Limb (tissue), 2 donors: ENCODE measurements at regions not wholly inside any gene's neighbourhood (a gene's known extent, or its start where the extent isn't known, plus 50 kb on each side); places are given as distances from the start of the nearest gene placed in this dataset.
"Not testable (repeated sequence)": the region's sequence is repeated elsewhere in the genome, so short reads cannot be mapped to it uniquely, and the experiment has no call there.

Experiments used
- DNase-seq, 2 donors: peaks; one replicate each; pipeline ENCODE4 v3.0.0-alpha.2; 2016; ENCODE audit errors: extremely low spot score in 2 of 2

- DNase-seq, result no peak
Measured at GRCh38 chr12:13358391-13358905, 161.9 kb downstream of the EMP1 start.

- DNase-seq, result no peak
Measured at GRCh38 chr12:13350946-13351345, 154.4 kb downstream of the EMP1 start.

DNA sequence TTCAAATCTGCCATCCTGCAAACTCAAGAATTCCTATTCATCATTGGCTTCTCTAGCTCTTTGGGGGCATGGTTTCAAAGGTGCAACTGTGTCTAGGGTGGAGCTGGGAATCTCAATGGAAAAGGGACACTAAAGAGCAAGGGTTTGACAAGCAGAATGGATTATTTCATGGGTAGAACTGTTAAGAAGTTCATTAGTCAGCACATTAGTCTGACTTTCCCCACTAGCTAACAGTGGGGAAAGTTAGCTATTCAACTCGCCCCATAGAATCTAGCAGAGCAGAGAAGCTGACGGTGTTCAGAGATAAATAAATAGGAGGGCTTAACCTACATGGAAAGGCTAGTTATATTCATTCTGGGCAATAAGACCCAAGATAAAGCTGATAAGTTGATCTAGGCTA lies 153.9 kb downstream of the EMP1 start:
- DNase-seq, result no peak

DNA sequence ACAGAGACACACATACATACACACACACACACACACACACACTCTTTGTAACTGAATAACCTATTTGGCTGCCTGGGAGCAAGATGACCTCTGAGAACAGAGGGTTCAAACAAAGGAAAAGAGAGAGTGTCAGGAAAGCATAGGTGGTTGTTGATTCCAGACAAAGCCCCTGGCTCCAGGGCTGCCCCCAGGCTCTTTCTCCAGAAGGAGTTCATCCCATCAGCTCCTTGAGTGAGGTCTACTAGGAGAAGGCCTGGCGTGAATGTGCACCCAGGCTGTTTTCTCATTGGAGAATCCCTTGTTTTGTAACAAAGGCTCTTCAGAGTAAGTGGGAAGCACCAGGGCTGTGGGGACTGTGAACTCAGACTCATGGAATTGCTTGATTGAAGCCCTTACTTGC lies 151.9 kb downstream of the EMP1 start:
- DNase-seq, result no peak

- peak in 1 of 2 donors; percentile 13 for DNase-seq
Measured at GRCh38 chr12:13347241-13348043, 150.9 kb downstream of the EMP1 start.

DNA sequence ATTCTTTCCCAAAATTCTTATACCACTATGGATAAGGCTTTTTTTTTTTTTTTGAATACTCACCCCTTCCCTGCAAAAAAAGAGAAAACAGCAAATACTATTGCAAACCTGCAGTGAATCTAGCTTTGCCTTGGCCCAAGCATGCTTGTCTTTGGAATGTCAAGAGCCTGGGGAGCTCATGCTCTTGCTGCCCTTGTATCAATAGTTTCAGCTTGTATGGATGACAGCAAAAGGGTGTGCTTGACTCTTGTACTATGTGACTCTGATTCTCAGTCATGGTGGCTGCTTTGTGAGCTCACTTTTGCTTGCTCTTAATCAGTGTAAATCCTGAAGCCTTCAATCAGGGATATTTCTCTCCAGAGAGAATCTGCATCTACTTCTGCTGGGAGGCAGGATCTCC lies 149.2 kb downstream of the EMP1 start:
- DNase-seq, result no peak

DNA sequence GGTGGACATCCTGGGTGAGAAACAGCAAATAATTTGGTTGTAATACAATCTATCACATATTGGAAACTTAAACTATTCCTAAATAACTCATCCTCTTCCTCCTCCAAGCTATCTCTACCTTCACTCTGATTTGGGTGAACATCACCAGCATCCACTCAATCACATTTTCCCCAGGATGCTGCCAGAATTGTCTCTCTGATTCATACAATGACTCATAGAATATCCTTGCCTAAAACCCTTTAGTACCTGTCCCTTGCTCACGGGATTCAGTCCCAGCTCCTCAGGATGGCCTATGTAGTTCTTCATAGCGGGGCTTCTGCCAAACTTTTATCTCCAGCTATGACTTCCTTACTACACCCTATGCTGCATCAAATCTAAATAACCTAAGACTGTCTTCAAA lies 146.8 kb downstream of the EMP1 start:
- DNase-seq, result no peak

DNA sequence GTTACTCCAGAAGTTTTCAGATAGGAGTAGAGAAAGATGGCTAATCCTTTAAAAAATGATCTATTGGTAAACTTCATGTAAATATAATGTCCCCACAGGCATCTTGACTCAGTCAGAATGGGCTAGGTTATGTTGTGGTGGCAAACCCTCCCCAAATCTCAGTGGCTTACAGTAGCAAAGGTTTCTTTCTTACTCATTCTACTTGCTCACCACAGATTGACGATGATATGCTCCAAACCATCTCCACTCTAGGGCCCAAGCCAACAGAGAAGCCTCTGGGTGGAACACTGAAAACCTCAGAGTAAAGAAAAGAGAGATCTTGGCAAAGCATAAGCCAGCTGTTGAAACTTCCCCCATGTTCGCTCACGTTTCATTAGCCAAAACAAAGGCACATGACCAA lies 146.4 kb downstream of the EMP1 start:
- DNase-seq, result no peak

DNA sequence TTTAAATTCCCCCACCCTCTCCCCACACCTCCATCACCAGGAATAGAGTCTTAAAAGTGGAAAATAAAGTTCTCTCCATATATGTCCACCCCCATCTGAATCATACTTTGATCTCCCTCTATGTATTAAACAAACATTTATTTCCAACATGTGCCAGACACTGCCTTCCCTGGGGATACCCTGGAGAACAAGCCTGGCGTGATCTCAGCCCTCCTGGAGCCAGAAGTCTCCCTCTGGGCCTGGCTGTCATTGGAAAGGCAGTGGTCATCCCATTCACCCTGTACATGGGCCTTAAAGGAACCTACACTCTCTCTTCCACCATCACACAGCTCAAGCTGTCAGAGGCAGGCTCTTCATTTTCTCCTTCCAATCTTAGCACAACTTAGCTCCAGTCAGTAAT lies 143.6 kb downstream of the EMP1 start:
- no peak for DNase-seq

DNA sequence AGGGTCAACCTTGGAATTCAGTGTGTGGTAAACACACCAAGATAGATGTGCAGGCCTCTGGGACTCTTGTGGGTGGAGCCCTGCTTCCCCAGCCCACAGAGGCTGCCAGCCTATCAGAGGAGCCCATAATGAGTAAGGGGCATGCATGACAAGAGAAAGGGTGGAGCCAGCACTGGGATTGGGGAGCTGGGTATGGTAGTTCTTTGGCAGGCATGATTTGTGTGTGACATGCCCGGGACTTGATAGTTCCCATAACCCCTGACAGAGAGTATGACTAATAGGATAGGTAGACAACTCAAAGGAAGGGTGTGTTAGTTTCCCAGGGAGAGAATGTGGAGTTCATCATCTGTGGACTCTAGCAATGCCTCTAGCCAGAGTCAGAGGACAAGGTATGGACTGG lies 143.0 kb downstream of the EMP1 start:
- no peak for DNase-seq

GRCh38 chr12:13339091-13339490 lies 142.6 kb downstream of the EMP1 start:
- DNase-seq, result no peak

DNA sequence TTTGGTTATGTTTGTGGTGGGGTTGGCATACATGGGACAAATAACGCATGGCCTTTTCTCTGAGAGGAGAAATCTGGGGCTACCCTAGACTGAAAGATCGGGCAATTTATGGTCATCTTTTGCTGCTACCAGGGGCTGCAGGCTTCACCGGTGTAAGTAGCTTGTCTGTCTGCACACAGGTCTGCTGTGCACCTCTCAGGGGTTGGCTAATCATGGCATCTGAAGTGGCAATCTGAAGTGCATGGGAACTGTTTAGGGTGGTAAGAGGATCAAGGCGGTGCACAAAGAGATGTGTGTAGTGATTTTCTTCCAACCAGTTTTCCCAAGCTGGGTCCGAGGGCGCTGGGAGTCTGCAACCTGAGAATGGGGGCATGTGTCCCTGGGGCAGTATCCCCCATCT lies 141.3 kb downstream of the EMP1 start:
- DNase-seq, result no peak

GRCh38 chr12:13336216-13336615 lies 139.7 kb downstream of the EMP1 start:
- no peak for DNase-seq

DNA sequence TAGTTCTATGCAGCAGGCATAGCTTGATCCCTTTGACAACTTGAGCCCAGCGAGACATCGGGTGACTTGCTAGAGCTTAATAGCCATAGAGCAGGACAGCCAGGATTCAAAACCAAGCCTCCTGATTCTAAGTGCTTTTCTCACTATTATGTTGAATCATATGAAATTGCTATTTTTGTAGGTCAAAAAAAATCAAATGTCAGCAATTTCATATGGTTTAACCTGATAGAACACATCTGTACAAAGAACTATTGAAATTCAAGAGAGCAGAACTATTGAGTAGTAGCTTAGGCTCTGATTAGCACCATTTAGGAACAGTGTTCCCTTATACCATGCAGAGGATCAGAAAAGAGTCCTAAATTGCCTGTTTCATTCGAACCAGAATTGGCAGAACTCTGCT lies 132.0 kb downstream of the EMP1 start:
- no peak for DNase-seq

- DNase-seq, result no peak
Measured at GRCh38 chr12:13326076-13326475, 129.6 kb downstream of the EMP1 start.

- not testable (repeated sequence) for DNase-seq
Measured at GRCh38 chr12:13325037-13325436, 128.5 kb downstream of the EMP1 start.

DNA sequence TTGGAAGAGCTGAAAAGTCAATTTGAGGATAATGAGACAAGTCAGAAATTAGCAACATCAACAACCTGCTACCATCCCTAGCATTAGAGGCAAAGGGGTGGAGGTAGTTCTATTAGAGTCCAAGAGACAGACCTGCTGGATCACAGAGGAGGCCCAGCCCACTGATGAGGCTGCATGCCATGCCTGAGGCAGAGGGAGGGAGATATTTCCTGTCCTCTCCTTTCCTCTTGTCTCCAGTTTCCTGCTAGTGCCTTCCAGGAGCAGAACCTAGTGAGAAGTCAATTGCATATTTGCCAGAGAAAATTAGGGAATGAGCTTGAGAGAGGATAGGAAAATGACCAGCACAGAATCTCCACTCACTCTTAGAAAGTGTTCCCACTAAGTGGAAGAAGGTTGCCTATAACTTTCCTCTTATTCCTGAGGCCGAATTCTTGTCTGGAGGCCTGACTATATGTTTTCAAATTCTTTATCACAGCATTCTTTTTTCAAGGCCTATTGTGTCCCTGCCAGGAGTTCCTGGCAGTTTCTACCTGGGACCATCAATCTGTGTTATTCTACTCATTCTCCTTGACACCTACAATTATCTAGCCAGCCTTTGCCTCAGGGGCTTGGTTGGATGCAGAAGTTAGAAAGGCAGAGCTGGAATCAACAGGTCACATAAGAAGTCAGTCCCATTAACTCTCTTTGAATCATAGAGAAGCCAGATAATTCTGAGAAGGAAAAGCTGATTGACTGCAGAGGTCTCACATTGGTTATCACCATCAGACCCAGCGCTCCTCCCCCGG lies 121.9 kb downstream of the EMP1 start:
- no peak for DNase-seq

DNA sequence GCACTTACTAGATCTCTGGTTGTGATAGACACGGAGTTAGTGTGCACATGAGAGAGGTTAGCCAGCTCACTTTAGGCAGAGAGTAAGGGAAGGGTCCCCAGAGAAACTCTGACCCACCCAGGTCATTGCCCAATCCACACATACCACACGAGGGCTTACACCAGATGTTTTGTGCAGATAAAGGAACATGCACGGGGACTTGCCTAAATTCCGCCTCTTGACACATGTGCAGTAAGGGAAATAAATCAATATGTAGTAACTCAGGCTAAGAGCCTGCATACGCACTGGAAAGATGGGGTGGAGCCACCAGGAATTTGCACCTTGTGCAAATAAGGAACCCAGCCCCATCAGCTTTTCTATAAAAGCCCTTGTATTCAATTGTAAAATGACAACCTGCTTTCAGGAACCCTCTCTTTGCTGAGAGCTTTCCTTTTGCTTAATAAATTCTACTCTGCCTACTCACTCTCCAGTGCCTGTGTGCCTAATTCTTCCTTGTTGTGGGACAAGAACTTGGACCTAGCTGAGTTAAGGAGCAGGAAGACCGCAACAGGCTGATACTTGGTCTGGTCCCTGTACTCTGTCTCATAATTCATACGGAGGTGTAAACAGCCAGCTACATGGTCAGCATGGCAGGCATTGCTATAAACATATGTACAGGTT lies 120.2 kb downstream of the EMP1 start:
- DNase-seq, result no peak

GRCh38 chr12:13313886-13314285 lies 117.4 kb downstream of the EMP1 start:
- no peak for DNase-seq

GRCh38 chr12:13311551-13311950 lies 115.0 kb downstream of the EMP1 start:
- no peak for DNase-seq

- no peak for DNase-seq
Measured at GRCh38 chr12:13307143-13307816, 110.8 kb downstream of the EMP1 start.

- no peak for DNase-seq
Measured at GRCh38 chr12:13304924-13305323, 108.4 kb downstream of the EMP1 start.
